ENCODE measurements at regions not wholly inside any gene's neighbourhood (a gene's known extent, or its start where the extent isn't known, plus 50 kb on each side); places are given as distances from the start of the nearest gene placed in this dataset.

- TF ChIP-seq SIN3A (IDR thresholded peaks at IDR 0.05; ENCODE audit: borderline replicate concordance, insufficient read depth, low read depth, low read length) (no peak), CTCF (IDR thresholded peaks at IDR 0.05) (no peak), POLR2AphosphoS5 (IDR thresholded peaks at IDR 0.05; ENCODE audit: low read depth, low read length) (no peak), REST (IDR thresholded peaks at IDR 0.05; ENCODE audit: insufficient read depth in 1 of 2, low read depth in 2 of 2, low read length in 1 of 2) (no peak), TCF7L2 (IDR thresholded peaks at IDR 0.05; ENCODE audit: low read depth, low read length) (no peak)
Measured at GRCh38 chr5:162429142-162429541, 361.6 kb downstream of the GABRG2 start.

Data from Panc1 (cell line).